DND-41 (cell line): ENCODE measurements at regions not wholly inside any gene's neighbourhood (a gene's known extent, or its start where the extent isn't known, plus 50 kb on each side); places are given as distances from the start of the nearest gene placed in this dataset.

Experiments used
- ATAC-seq: fragments of 200-7000 bp; cut with Tn5 transposase; 3 replicates; pipeline ENCODE4 v1.9.1; 2021; ENCODE audit warnings: low read depth; ENCODE audit not compliant: insufficient read depth
- DNase-seq: peaks from one replicate; pipeline ENCODE4 v3.0.0-alpha.2; 2020
- H2AFZ ChIP-seq: 2 replicates; pipeline ENCODE4 v1.6.0; 2012; ENCODE audit warnings: low read depth, low read length
- H3K27ac ChIP-seq: 2 replicates; pipeline ENCODE4 v1.5.1; 2012; ENCODE audit warnings: low read length, inconsistent platforms
- H3K27me3 ChIP-seq: fragments of 200-600 bp; sonication (generic); 2 replicates; pipeline ENCODE4 v1.6.0; 2012; ENCODE audit warnings: low read length, mild to moderate bottlenecking, inconsistent platforms; ENCODE audit not compliant: insufficient read depth, poor library complexity
- H3K36me3 ChIP-seq: 2 replicates; pipeline ENCODE4 v1.5.1; 2012; ENCODE audit warnings: low read length, inconsistent platforms; ENCODE audit not compliant: insufficient read depth
- H3K4me1 ChIP-seq: 2 replicates; pipeline ENCODE4 v1.5.1; 2012; ENCODE audit warnings: mild to moderate bottlenecking, low read length; ENCODE audit not compliant: insufficient read depth
- H3K4me2 ChIP-seq: 2 replicates; pipeline ENCODE4 v1.6.0; 2012; ENCODE audit warnings: mild to moderate bottlenecking, moderate library complexity, low read length, inconsistent platforms; ENCODE audit not compliant: insufficient read depth
- H3K4me3 ChIP-seq, 2 experiments: fragments of 200-600 bp in 1 of 2; shearing (Covaris generic) in 1 of 2; 2 replicates each; pipeline ENCODE4 v1.5.1; 2012 to 2016; ENCODE audit warnings: inconsistent platforms in 2 of 2, low read length in 2 of 2, mild to moderate bottlenecking in 2 of 2, low read depth in 1 of 2, moderate library complexity in 1 of 2
- H3K79me2 ChIP-seq: 2 replicates; pipeline ENCODE4 v1.6.0; 2012; ENCODE audit warnings: low read length, inconsistent platforms; ENCODE audit not compliant: insufficient read depth
- H3K9ac ChIP-seq: 2 replicates; pipeline ENCODE4 v1.6.0; 2012; ENCODE audit warnings: low read depth, mild to moderate bottlenecking, inconsistent platforms, low read length, moderate library complexity
- H3K9me3 ChIP-seq: 2 replicates; pipeline ENCODE4 v1.5.1; 2012; ENCODE audit warnings: low read length, moderate library complexity, mild to moderate bottlenecking, inconsistent platforms; ENCODE audit not compliant: insufficient read depth, severe bottlenecking
- H4K20me1 ChIP-seq: 2 replicates; pipeline ENCODE4 v1.6.0; 2012; ENCODE audit warnings: low read length; ENCODE audit not compliant: insufficient read depth
- EZH2 ChIP-seq: IDR thresholded peaks from 3 replicates; pipeline ENCODE4 v1.6.1; 2012; ENCODE audit warnings: borderline replicate concordance, low read depth, mild to moderate bottlenecking, moderate library complexity, low read length, inconsistent platforms; ENCODE audit not compliant: severe bottlenecking
- TF ChIP-seq, protein P1 (sequence below): IDR thresholded peaks from 2 replicates; pipeline ENCODE4 v1.5.1; 2012; ENCODE audit warnings: borderline replicate concordance, low read length, moderate library complexity, mild to moderate bottlenecking; ENCODE audit not compliant: poor library complexity, severe bottlenecking; ENCODE audit errors: extremely low read depth

DNA sequence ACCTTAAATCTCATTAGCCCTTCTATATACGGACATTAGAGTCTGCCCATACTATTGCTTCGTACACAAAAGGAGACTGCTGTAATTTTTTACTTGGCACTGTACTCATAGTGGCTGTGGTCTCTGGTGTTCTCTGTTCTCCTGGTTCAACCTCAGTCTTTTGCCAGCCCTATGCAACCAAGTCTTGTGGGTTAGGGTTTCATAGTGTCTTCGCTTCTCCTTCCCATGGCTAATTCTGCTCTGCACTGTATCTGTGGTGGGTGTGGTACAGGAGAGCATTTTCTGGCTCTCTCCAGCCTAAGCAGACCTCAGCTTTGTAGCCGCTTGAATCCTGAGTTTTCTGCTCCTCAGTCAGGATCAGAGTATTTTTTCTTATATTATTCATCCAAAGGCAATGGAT, 981.2 kb downstream of the SQOR start:
- Histone ChIP-seq H3K79me2 (no peaks in the 10 kb centered on the region), H3K9me3 (no peaks in the 10 kb centered on the region)

DNA sequence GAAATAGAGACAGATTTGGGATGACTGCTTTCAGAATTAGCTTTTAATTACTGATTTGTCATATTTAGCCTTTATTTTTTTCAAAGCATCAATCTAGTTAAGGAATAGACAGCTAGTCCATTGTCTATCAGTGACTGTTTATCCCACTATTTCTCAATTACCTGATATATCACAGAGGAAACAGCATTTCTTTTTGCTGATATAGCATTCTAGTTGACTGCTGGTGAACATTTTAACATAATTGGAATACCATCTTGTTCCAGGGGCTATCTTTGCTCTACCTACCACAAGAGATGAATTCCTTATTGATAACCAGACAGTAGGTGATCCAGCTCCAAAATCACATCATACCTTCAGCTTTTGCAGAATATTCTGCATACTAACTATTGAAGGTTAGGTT, 982.7 kb downstream of the SQOR start:
- Histone ChIP-seq H3K27ac (no peak overlapping the region), H3K4me3 (no peak overlapping the region), H3K9ac (no peak overlapping the region), H3K36me3 (no peaks in the 10 kb centered on the region), H3K4me1 (no peaks in the 10 kb centered on the region), H2AFZ (no peak overlapping the region), H3K79me2 (no peaks in the 10 kb centered on the region), H4K20me1 (no peaks in the 10 kb centered on the region), H3K4me2 (no peak overlapping the region), H3K9me3 (no peaks in the 10 kb centered on the region), H3K27me3 (no peaks in the 10 kb centered on the region)
- TF ChIP-seq, protein P1, sequence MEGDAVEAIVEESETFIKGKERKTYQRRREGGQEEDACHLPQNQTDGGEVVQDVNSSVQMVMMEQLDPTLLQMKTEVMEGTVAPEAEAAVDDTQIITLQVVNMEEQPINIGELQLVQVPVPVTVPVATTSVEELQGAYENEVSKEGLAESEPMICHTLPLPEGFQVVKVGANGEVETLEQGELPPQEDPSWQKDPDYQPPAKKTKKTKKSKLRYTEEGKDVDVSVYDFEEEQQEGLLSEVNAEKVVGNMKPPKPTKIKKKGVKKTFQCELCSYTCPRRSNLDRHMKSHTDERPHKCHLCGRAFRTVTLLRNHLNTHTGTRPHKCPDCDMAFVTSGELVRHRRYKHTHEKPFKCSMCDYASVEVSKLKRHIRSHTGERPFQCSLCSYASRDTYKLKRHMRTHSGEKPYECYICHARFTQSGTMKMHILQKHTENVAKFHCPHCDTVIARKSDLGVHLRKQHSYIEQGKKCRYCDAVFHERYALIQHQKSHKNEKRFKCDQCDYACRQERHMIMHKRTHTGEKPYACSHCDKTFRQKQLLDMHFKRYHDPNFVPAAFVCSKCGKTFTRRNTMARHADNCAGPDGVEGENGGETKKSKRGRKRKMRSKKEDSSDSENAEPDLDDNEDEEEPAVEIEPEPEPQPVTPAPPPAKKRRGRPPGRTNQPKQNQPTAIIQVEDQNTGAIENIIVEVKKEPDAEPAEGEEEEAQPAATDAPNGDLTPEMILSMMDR, result no peak
- no peak for TF ChIP-seq EZH2
- ATAC-seq (no peak), DNase-seq (no peak)

More for the DNA sequence above, 981.2 kb downstream of the SQOR start:
- Histone ChIP-seq H2AFZ (no peak overlapping the region), H3K27me3 (no peaks in the 10 kb centered on the region), H3K36me3 (no peaks in the 10 kb centered on the region), H3K4me3 (no peak overlapping the region), H3K27ac (no peak overlapping the region), H3K4me1 (no peaks in the 10 kb centered on the region), H3K9ac (no peak overlapping the region), H4K20me1 (no peaks in the 10 kb centered on the region), H3K4me2 (no peak overlapping the region)
- ATAC-seq (no peak), DNase-seq (no peak)
- TF ChIP-seq EZH2, result no peak
- TF ChIP-seq, protein P1, result no peak

DNA sequence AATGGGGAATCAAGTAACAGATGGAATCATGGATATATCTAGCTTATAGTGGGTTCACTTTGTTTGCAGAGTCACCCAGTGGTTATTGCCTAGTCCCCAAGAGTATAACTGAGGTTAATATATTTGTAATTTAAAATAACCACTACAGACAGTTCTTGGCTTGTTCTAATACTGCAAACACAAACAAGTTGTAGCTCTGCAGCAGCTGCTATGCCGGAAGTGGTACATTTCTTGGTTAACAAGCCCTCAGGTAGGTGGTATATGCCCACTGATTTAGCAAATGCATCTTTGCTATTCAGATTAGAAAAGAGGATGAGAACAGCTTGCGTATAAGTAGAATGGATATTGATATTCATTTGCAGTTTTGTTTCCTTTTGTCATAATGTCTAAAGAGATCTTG, 984.2 kb downstream of the SQOR start:
- H4K20me1 ChIP-seq, result no peaks in the 10 kb centered on the region
- no peaks in the 10 kb centered on the region for H3K4me1 ChIP-seq
- H3K36me3 ChIP-seq, result no peaks in the 10 kb centered on the region
- H3K27ac ChIP-seq, result no peak overlapping the region
- H3K9me3 ChIP-seq, result no peaks in the 10 kb centered on the region
- no peak for TF ChIP-seq EZH2
- TF ChIP-seq, protein P1, result no peak
- no peaks in the 10 kb centered on the region for H3K79me2 ChIP-seq
- H3K9ac ChIP-seq, result no peak overlapping the region
- no peaks in the 10 kb centered on the region for H3K27me3 ChIP-seq
- H2AFZ ChIP-seq, result no peak overlapping the region
- DNase-seq (no peak), ATAC-seq (no peak)
- no peak overlapping the region for H3K4me2 ChIP-seq
- H3K4me3 ChIP-seq, result no peak overlapping the region
